AG08395 (cell line): ENCODE measurements at regions not wholly inside any gene's neighbourhood (a gene's known extent, or its start where the extent isn't known, plus 50 kb on each side); places are given as distances from the start of the nearest gene placed in this dataset.

Experiments
- DNase-seq: peaks from one replicate; pipeline ENCODE4 v3.0.0; 2012; ENCODE audit warnings: mixed read lengths, low spot score

DNA sequence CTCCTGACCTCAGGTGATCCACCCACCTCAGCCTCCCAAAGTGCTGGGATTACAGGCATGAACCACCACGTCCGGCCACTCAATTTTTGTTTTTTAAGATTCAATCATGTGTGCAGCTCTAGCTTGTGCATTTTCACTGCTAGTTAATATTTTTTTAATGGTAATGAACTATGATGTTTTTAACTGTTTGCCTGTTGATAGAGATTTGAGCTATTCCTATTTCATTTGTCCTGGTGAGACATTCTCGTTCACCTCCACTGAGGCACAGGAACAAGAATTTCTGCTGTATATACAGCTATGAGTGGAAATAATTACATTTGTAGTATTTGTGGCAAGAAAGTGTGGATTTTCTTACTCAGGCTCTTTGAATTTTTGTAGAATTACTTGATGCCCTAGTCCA, 137.7 kb upstream of the MYOCD start:
- DNase-seq, result no peak

GRCh38 chr17:12530161-12530560, 135.5 kb upstream of the MYOCD start:
- no peak for DNase-seq

- no peak for DNase-seq
Measured at GRCh38 chr17:12536021-12536420, 129.7 kb upstream of the MYOCD start.

GRCh38 chr17:12536472-12536871, 129.2 kb upstream of the MYOCD start:
- no peak for DNase-seq

DNA sequence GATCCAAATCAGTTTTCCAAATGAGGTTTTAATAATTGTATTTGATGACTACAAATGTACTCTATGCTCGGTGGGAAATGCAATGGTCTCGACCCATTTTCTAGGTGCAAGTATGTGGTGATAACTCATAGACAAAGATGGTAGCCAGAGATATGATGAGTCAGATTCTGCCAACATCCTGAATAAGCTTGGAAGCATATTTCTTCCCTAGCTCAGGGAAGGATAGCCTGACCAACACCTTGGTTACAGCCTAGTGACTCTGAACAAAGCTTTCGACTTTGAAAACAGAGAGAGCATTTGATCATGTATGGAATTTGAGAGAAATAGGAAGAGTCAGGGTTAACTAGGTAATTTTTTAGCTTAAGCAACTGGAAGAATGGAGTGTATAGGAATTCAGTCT, 128.3 kb upstream of the MYOCD start:
- DNase-seq, result no peak

- no peak for DNase-seq
Measured at GRCh38 chr17:12538003-12538402, 127.7 kb upstream of the MYOCD start.

- peak; percentile 53 for DNase-seq
Measured at GRCh38 chr17:12545877-12546513, 119.7 kb upstream of the MYOCD start.

- no peak for DNase-seq
Measured at GRCh38 chr17:12546983-12547382, 118.7 kb upstream of the MYOCD start.

DNA sequence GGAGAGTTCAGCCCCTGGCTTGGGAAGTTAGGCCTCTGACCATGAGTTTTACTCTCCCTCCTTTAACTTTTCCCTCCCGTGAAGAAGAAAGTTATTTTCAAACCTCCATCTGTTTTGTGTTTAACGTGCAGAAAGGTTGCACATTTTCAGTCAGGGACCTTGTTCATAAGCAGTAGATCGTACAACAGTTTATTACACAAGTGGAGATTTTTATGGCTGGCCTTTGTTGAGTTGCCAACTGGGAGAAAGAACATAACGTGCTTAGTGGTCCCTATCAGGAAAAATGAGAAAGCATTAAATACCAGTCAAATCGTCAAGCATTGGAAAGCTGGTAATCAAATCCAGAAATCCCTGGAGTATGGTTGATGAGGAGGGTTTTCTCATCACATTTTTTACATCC, 117.9 kb upstream of the MYOCD start:
- no peak for DNase-seq

DNA sequence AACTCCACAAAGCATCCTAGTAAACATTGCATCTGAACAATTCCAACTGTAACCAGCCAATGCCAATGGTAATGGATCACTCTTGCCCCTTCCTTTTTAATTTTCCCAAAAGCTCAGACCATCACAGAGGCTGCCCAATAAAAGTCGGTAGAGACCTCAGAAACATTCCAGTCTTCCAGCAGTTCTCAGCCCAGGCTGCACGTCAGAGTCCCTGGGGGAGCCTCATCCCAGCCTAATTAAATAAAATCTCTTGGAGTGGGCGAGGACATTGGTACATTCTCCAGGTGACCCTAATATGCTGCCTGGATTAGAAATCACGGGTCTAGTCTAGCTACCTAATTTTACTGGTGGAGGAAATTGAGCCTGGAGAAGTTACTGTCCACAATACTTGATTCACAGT, 117.1 kb upstream of the MYOCD start:
- DNase-seq, result no peak

DNA sequence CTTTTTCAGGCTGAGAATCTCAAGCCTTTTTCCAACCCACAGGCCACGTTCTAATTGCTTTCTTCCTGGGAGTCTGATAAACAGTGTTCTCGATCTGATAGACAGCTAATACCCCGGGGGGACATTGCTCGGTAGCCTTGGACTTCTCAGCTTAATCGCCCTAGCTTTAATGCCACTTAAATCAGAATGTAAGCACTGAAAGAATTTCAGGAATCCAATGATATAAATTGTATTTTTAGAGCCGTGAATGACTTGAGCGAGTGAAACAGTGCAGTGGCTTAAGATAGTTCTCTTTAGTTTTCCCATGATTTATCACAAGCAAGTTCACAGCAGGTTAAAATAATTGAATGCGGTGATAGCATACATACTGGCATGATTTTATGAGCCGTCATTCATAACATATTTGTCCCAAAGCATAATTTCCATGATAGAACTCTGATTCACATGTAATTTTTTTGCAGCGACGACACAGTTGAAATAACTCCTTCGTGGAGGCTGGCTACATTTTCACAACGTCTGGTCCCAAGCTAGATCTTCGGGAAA, 116.1 kb upstream of the MYOCD start:
- DNase-seq, result no peak

DNA sequence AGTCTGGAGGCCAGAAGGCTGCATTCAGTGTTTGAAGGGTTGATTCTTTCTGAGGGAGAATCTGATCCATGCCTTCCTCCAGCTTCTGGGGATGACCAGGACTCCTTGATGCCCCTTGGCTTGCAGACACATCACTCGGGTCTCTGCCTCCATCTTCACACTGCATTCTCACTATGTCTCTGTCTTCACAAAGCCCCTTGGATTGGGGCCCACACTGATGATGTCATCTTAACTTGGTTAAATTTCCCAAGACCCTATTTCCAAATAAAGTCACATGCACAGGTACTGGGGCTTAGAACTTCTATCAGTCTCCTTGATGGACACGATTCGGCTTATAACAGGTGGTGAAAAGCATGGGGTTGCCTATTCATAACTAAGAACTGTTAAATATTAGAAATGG, 112.1 kb upstream of the MYOCD start:
- DNase-seq, result no peak

- no peak for DNase-seq
Measured at GRCh38 chr17:12554251-12554650, 111.4 kb upstream of the MYOCD start.

GRCh38 chr17:12566291-12566690, 99.4 kb upstream of the MYOCD start:
- no peak for DNase-seq

DNA sequence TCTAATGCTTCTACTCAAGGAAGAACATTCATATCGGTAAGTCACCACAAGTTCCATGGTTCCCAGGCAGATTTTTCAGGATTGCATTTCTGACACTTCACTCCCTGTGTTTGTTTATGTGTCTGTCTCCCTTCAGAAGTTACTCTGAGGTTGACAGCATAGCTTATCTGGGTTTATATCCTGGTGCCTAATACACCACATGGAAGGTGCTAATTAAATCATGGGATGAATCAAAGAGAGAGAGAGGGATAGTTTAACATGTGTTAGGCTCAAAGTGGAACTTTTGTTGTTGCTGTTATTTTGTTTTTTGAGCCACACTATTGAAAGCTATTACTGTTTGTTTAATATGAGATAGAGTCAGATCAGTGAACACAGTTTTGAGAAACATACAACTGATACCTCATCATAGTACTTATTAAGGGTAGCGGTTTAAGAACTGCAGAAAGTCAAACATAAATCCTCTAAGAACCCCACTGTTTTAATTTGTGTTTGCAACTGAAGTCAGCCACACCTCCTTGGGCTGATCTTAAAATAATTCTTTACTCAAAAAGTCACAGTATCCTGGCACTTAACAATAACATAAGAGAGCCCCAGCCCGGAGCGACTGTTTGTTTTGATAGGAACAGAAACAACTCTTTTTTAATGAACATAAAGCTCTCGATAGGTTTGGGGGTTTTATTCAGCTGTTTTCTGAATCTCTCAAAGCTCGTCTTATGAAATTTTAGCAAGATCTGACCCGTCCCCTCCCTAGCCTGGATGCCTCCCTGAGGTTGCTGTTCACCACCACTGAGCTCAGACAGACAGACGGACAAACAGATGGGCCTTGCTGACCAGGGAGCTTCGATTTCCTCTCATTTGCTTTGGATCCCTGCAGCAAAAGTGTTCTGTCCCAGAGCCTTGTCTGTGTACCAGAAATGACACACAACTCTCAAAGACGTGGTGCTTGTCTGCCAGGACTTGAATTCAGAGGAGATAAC, 98.3 kb upstream of the MYOCD start:
- no peak for DNase-seq

GRCh38 chr17:12568358-12569251, 97.1 kb upstream of the MYOCD start:
- no peak for DNase-seq

DNA sequence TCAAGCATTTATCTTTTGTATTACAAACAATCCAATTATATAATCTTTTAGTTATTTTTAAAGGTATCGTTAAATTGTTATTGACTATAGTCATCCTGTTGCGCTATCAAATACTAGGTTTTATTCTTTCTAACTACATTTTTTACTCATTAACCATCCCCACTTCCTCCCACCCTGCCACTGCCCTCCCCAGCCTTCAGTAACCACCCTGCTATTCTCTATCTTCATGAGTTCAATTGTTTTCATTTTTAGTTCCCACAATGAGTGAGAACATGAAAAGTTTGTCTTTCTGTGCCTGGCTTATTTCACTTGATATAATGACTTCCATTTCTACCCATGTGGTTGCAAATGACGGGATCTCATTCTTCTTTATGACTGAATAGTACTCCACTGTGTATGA, 94.1 kb upstream of the MYOCD start:
- DNase-seq, result no peak

DNA sequence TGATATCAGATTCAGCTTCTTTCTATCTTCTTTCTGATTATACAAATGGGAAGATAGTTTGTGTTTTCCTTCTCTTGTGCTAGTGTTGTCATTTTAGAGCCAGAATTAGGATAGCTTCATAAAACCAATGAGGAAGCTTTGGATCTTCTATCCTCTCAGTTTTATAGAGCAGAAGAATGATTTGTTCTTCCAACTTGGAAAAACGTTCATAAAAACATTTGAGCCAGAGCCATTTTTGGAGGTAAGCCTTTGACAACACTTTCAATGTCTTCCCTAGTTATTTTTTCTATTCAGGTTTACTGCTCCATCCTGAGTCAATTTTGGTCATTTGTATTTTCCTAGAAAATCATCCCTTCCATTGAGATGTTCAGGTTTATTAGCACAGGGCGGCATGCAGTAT, 91.2 kb upstream of the MYOCD start:
- no peak for DNase-seq

- DNase-seq, result no peak
Measured at GRCh38 chr17:12575641-12576040, 90.0 kb upstream of the MYOCD start.

DNA sequence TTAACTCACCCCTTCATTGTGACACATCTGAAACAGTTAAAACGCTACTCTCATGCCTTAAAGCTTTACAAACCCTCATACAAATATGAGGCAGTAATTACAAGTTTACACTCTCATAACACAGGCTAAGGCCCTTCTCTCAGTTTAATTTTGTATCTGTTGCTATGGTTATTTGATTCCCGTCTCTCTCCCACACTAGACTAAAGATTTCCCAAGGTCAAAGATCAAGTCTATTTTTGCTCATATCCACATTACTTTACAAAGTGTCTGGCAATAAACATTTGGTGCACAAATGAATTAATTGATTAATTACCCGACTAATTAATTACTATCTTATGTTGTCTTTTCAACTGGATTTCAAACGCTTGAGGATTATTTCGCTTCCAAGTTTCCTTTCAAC, 86.4 kb upstream of the MYOCD start:
- DNase-seq, result no peak

GRCh38 chr17:12580640-12581039, 85.0 kb upstream of the MYOCD start:
- DNase-seq, result no peak

- DNase-seq, result no peak
Measured at GRCh38 chr17:12584727-12585126, 81.0 kb upstream of the MYOCD start.
